ENCODE measurements at regions not wholly inside any gene's neighbourhood (a gene's known extent, or its start where the extent isn't known, plus 50 kb on each side); places are given as distances from the start of the nearest gene placed in this dataset.

GRCh38 chr11:106397787-106398501 is 320.5 kb downstream of the AASDHPPT start:
- TF ChIP-seq CTCF (conservative IDR thresholded peaks at IDR 0.05): no peak
- Mint-ChIP-seq H3K9me3 (peaks cover 6% of the 10 kb centered on the region), H3K36me3 (peaks cover 5% of the 10 kb centered on the region), H3K27ac (no peak overlapping the region), H3K4me1 (ENCODE audit: unreplicated experiment) (peaks cover 19% of the 10 kb centered on the region), H3K27me3 (peaks cover 9% of the 10 kb centered on the region), H3K4me3 (no peak overlapping the region)
- no peak for DNase-seq (ENCODE audit: extremely low spot score, unreplicated experiment)

- no peak overlapping the region for H3K4me3 Mint-ChIP-seq
- H3K27me3 Mint-ChIP-seq: peaks cover 9% of the 10 kb centered on the region
- no peak for TF ChIP-seq CTCF (conservative IDR thresholded peaks at IDR 0.05)
- H3K9me3 Mint-ChIP-seq: peaks cover 6% of the 10 kb centered on the region
- H3K4me1 Mint-ChIP-seq (ENCODE audit: unreplicated experiment): peaks cover 19% of the 10 kb centered on the region
- peaks cover 5% of the 10 kb centered on the region for H3K36me3 Mint-ChIP-seq
- DNase-seq (ENCODE audit: extremely low spot score, unreplicated experiment): no peak
- H3K27ac Mint-ChIP-seq: no peak overlapping the region
Observed at GRCh38 chr11:106398502-106399075, 321.1 kb downstream of the AASDHPPT start.

GRCh38 chr11:106399076-106399511 is 321.6 kb downstream of the AASDHPPT start:
- peaks cover 9% of the 10 kb centered on the region for H3K27me3 Mint-ChIP-seq

GRCh38 chr11:106399624-106400023 is 322.2 kb downstream of the AASDHPPT start:
- H3K27ac Mint-ChIP-seq: no peak overlapping the region
- no peak for TF ChIP-seq CTCF (conservative IDR thresholded peaks at IDR 0.05)
- peaks cover 5% of the 10 kb centered on the region for H3K36me3 Mint-ChIP-seq
- peaks cover 9% of the 10 kb centered on the region for H3K27me3 Mint-ChIP-seq
- peaks cover 19% of the 10 kb centered on the region for H3K4me1 Mint-ChIP-seq (ENCODE audit: unreplicated experiment)
- H3K9me3 Mint-ChIP-seq: peaks cover 6% of the 10 kb centered on the region
- no peak overlapping the region for H3K4me3 Mint-ChIP-seq
- no peak for DNase-seq (ENCODE audit: extremely low spot score, unreplicated experiment)

More at GRCh38 chr11:106399076-106399511, 321.6 kb downstream of the AASDHPPT start:
- no peak overlapping the region for H3K27ac Mint-ChIP-seq
- TF ChIP-seq CTCF (conservative IDR thresholded peaks at IDR 0.05): no peak
- peaks cover 6% of the 10 kb centered on the region for H3K9me3 Mint-ChIP-seq
- DNase-seq (ENCODE audit: extremely low spot score, unreplicated experiment): no peak
- H3K4me1 Mint-ChIP-seq (ENCODE audit: unreplicated experiment): peaks cover 19% of the 10 kb centered on the region
- peaks cover 5% of the 10 kb centered on the region for H3K36me3 Mint-ChIP-seq
- H3K4me3 Mint-ChIP-seq: no peak overlapping the region

- Mint-ChIP-seq H3K36me3 (no peaks in the 10 kb centered on the region), H3K4me3 (no peak overlapping the region), H3K4me1 (ENCODE audit: unreplicated experiment) (peaks cover 19% of the 10 kb centered on the region), H3K9me3 (peaks cover 1% of the 10 kb centered on the region), H3K27ac (no peak overlapping the region), H3K27me3 (peaks cover 6% of the 10 kb centered on the region)
- no peak for DNase-seq (ENCODE audit: extremely low spot score, unreplicated experiment)
- no peak for TF ChIP-seq CTCF (conservative IDR thresholded peaks at IDR 0.05)
Observed at GRCh38 chr11:106400949-106401570, 323.6 kb downstream of the AASDHPPT start.
